SK-N-SH treated with all-trans-retinoic acid at 6 μM for 48 hours (cell line): ENCODE measurements at regions not wholly inside any gene's neighbourhood (a gene's known extent, or its start where the extent isn't known, plus 50 kb on each side); places are given as distances from the start of the nearest gene placed in this dataset.

ENCODE experiments used
- ARNTL ChIP-seq: fragments of 450-650 bp; formaldehyde crosslinking; IDR thresholded peaks from 2 replicates; pipeline ENCODE4 v1.5.0; 2020; ENCODE audit warnings: low read depth, mild to moderate bottlenecking, moderate library complexity, borderline replicate concordance
- CSDC2 ChIP-seq: fragments of 250-450 bp; sonication (Bioruptor Pico); IDR thresholded peaks from 2 replicates; pipeline ENCODE4 v1.5.0; 2020; ENCODE audit warnings: mild to moderate bottlenecking, moderate library complexity
- GLIS3 ChIP-seq: fragments of 250-450 bp; sonication (Bioruptor Pico); IDR thresholded peaks from 2 replicates; pipeline ENCODE4 v1.5.0; 2020; ENCODE audit warnings: mild to moderate bottlenecking, moderate library complexity
- OSR1 ChIP-seq: fragments of 250-450 bp; sonication (Bioruptor Pico); IDR thresholded peaks from 2 replicates; pipeline ENCODE4 v1.8.0; 2022; ENCODE audit warnings: moderate library complexity, mild to moderate bottlenecking, inconsistent platforms
- PATZ1 ChIP-seq: fragments of 250-450 bp; sonication (Bioruptor Pico); IDR thresholded peaks from 2 replicates; pipeline ENCODE4 v1.8.0; 2020; ENCODE audit warnings: mild to moderate bottlenecking, moderate library complexity, borderline replicate concordance
- TF ChIP-seq, protein P1 (sequence below): fragments of 250-450 bp; sonication (Bioruptor Pico); IDR thresholded peaks from 2 replicates; pipeline ENCODE4 v1.5.0; 2020; ENCODE audit warnings: mild to moderate bottlenecking, moderate library complexity

GRCh38 chr1:209029737-209030136 is 553.8 kb upstream of the CAMK1G start:
- TF ChIP-seq CSDC2 (CRISPR knock-in tag) (no peak), GLIS3 (no peak), OSR1 (CRISPR knock-in tag) (no peak), PATZ1 (CRISPR knock-in tag) (no peak), ARNTL (CRISPR knock-in tag) (no peak)
- TF ChIP-seq, protein P1, sequence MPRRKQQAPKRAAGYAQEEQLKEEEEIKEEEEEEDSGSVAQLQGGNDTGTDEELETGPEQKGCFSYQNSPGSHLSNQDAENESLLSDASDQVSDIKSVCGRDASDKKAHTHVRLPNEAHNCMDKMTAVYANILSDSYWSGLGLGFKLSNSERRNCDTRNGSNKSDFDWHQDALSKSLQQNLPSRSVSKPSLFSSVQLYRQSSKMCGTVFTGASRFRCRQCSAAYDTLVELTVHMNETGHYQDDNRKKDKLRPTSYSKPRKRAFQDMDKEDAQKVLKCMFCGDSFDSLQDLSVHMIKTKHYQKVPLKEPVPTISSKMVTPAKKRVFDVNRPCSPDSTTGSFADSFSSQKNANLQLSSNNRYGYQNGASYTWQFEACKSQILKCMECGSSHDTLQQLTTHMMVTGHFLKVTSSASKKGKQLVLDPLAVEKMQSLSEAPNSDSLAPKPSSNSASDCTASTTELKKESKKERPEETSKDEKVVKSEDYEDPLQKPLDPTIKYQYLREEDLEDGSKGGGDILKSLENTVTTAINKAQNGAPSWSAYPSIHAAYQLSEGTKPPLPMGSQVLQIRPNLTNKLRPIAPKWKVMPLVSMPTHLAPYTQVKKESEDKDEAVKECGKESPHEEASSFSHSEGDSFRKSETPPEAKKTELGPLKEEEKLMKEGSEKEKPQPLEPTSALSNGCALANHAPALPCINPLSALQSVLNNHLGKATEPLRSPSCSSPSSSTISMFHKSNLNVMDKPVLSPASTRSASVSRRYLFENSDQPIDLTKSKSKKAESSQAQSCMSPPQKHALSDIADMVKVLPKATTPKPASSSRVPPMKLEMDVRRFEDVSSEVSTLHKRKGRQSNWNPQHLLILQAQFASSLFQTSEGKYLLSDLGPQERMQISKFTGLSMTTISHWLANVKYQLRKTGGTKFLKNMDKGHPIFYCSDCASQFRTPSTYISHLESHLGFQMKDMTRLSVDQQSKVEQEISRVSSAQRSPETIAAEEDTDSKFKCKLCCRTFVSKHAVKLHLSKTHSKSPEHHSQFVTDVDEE (CRISPR knock-in tag) = no peak
